Cardiac muscle cell (in vitro differentiated cells and primary cell): ENCODE measurements at regions not wholly inside any gene's neighbourhood (a gene's known extent, or its start where the extent isn't known, plus 50 kb on each side); places are given as distances from the start of the nearest gene placed in this dataset.

Source experiments
- DNase-seq, 2 donors: peaks; one replicate each; pipeline versions ENCODE4 v3.0.0 to v3.0.0-alpha.2; 2010 to 2017; ENCODE audit warnings: low read depth in 1 of 2, low spot score in 1 of 2
- H3K27ac ChIP-seq: fragments of 200-600 bp; sonication (generic); 2 replicates; pipeline ENCODE4 v1.5.1; 2016
- H3K27me3 ChIP-seq: fragments of 200-600 bp; sonication (generic); 2 replicates; pipeline ENCODE4 v1.6.0; 2016; ENCODE audit warnings: control low read depth
- H3K36me3 ChIP-seq: fragments of 200-600 bp; sonication (generic); 2 replicates; pipeline ENCODE4 v1.5.1; 2016; ENCODE audit warnings: control low read depth
- H3K4me1 ChIP-seq: fragments of 200-600 bp; sonication (generic); 2 replicates; pipeline ENCODE4 v1.8.1; 2017; ENCODE audit warnings: low read depth, mild to moderate bottlenecking, mixed run types
- H3K4me3 ChIP-seq: fragments of 200-600 bp; sonication (generic); 2 replicates; pipeline ENCODE4 v1.5.1; 2016; ENCODE audit warnings: mild to moderate bottlenecking
- H3K9me3 ChIP-seq: fragments of 200-600 bp; sonication (generic); 2 replicates; pipeline ENCODE4 v1.5.1; 2017; ENCODE audit warnings: low read depth, mild to moderate bottlenecking, control low read depth
- CTCF ChIP-seq: IDR thresholded peaks from 2 replicates; pipeline ENCODE4 v1.5.1; 2012; ENCODE audit warnings: low read depth, mild to moderate bottlenecking, low read length

GRCh38 chr17:22443061-22443460 lies 750.7 kb downstream of the KCNJ18 start:
- Histone ChIP-seq H3K4me3 (no peak overlapping the region), H3K27me3 (no peaks in the 10 kb centered on the region), H3K36me3 (no peaks in the 10 kb centered on the region), H3K27ac (no peak overlapping the region), H3K4me1 (no peaks in the 10 kb centered on the region), H3K9me3 (no peaks in the 10 kb centered on the region)
- no peak for TF ChIP-seq CTCF
- DNase-seq = no peak

- no peaks in the 10 kb centered on the region for H3K36me3 ChIP-seq
- H3K9me3 ChIP-seq = no peaks in the 10 kb centered on the region
- no peak overlapping the region for H3K4me3 ChIP-seq
- H3K4me1 ChIP-seq = no peaks in the 10 kb centered on the region
- no peak for TF ChIP-seq CTCF
- no peak for DNase-seq
- no peak overlapping the region for H3K27ac ChIP-seq
- no peaks in the 10 kb centered on the region for H3K27me3 ChIP-seq
These were observed 760.9 kb downstream of the KCNJ18 start for GRCh38 chr17:22453181-22453580.

- no peaks in the 10 kb centered on the region for H3K36me3 ChIP-seq
- H3K27ac ChIP-seq = no peak overlapping the region
- H3K4me1 ChIP-seq = no peaks in the 10 kb centered on the region
- no peak for TF ChIP-seq CTCF
- no peak overlapping the region for H3K4me3 ChIP-seq
- H3K27me3 ChIP-seq = no peaks in the 10 kb centered on the region
- no peaks in the 10 kb centered on the region for H3K9me3 ChIP-seq
- no peak for DNase-seq
These were observed 762.0 kb downstream of the KCNJ18 start for GRCh38 chr17:22454070-22454999.

- no peak for DNase-seq
- no peaks in the 10 kb centered on the region for H3K4me1 ChIP-seq
- no peak overlapping the region for H3K27ac ChIP-seq
- TF ChIP-seq CTCF = no peak
- H3K4me3 ChIP-seq = no peak overlapping the region
- H3K27me3 ChIP-seq = no peaks in the 10 kb centered on the region
- no peaks in the 10 kb centered on the region for H3K9me3 ChIP-seq
- H3K36me3 ChIP-seq = no peaks in the 10 kb centered on the region
These were observed 767.1 kb downstream of the KCNJ18 start for GRCh38 chr17:22459331-22459952.

GRCh38 chr17:22459953-22460350 lies 767.6 kb downstream of the KCNJ18 start:
- no peaks in the 10 kb centered on the region for H3K4me1 ChIP-seq
- no peak for DNase-seq
- TF ChIP-seq CTCF = no peak
- no peaks in the 10 kb centered on the region for H3K27me3 ChIP-seq
- no peak overlapping the region for H3K27ac ChIP-seq
- H3K4me3 ChIP-seq = no peak overlapping the region
- no peaks in the 10 kb centered on the region for H3K9me3 ChIP-seq
- H3K36me3 ChIP-seq = no peaks in the 10 kb centered on the region
